Neuronal stem cell (in vitro differentiated cells): ENCODE measurements at regions not wholly inside any gene's neighbourhood (a gene's known extent, or its start where the extent isn't known, plus 50 kb on each side); places are given as distances from the start of the nearest gene placed in this dataset.

Experiments
- DNase-seq: peaks from one replicate; pipeline ENCODE4 v3.0.0-alpha.2; 2013; ENCODE audit warnings: low spot score
- H2AFZ ChIP-seq: one replicate; pipeline ENCODE4 v1.6.1; 2013; ENCODE audit warnings: mild to moderate bottlenecking, low read length, inconsistent platforms
- H2AK5ac ChIP-seq: 2 replicates; pipeline ENCODE4 v1.6.1; 2013; ENCODE audit warnings: low read depth, mild to moderate bottlenecking, inconsistent platforms, low read length, moderate library complexity, mixed read lengths
- H2BK120ac ChIP-seq: 2 replicates; pipeline ENCODE4 v1.6.1; 2013; ENCODE audit warnings: low read depth, mild to moderate bottlenecking, inconsistent platforms, low read length, moderate library complexity, mixed read lengths
- H2BK12ac ChIP-seq: one replicate; pipeline ENCODE4 v1.6.1; 2013; ENCODE audit warnings: low read length, inconsistent platforms
- H2BK15ac ChIP-seq: 2 replicates; pipeline ENCODE4 v1.6.1; 2013; ENCODE audit warnings: mild to moderate bottlenecking, low read length, inconsistent platforms, mixed read lengths
- H2BK5ac ChIP-seq: one replicate; pipeline ENCODE4 v1.6.1; 2013; ENCODE audit warnings: inconsistent platforms, mild to moderate bottlenecking, low read length, moderate library complexity
- H3K14ac ChIP-seq: one replicate; pipeline ENCODE4 v1.6.1; 2013; ENCODE audit warnings: low read length, inconsistent platforms
- H3K18ac ChIP-seq: 2 replicates; pipeline ENCODE4 v1.6.1; 2013; ENCODE audit warnings: low read length, inconsistent platforms
- H3K23ac ChIP-seq: 2 replicates; pipeline ENCODE4 v1.6.1; 2013; ENCODE audit warnings: low read depth, mild to moderate bottlenecking, mixed read lengths, low read length, inconsistent platforms; ENCODE audit not compliant: poor library complexity
- H3K27ac ChIP-seq: replicated peaks from 3 replicates; pipeline ENCODE4 v1.5.1; 2013; ENCODE audit warnings: low read length, inconsistent platforms
- H3K27me3 ChIP-seq, 3 experiments: 2 replicates each; pipeline ENCODE4 v1.6.1; 2013; ENCODE audit warnings: low read length in 3 of 3, mild to moderate bottlenecking in 2 of 3, inconsistent platforms in 1 of 3, low read depth in 1 of 3, mixed read lengths in 1 of 3, moderate library complexity in 1 of 3; ENCODE audit not compliant: control insufficient read depth in 3 of 3, insufficient read depth in 3 of 3
- H3K36me3 ChIP-seq, 2 donors: replicated peaks in 1 of 2; 2 replicates each; pipeline ENCODE4 v1.6.1; 2013; ENCODE audit warnings: low read length in 2 of 2; ENCODE audit not compliant: control insufficient read depth in 2 of 2, insufficient read depth in 2 of 2
- H3K4ac ChIP-seq: 2 replicates; pipeline ENCODE4 v1.6.1; 2013; ENCODE audit warnings: inconsistent platforms, mild to moderate bottlenecking, low read length, moderate library complexity
- H3K4me1 ChIP-seq, 2 donors: 1 replicate in 1 of 2; 2 replicates in 1 of 2; pipeline ENCODE4 v1.6.1; 2013; ENCODE audit warnings: low read length in 2 of 2, low read depth in 1 of 2; ENCODE audit not compliant: control insufficient read depth in 2 of 2, insufficient read depth in 1 of 2
- H3K4me2 ChIP-seq: one replicate; pipeline ENCODE4 v1.6.1; 2013; ENCODE audit warnings: mild to moderate bottlenecking, low read length, inconsistent platforms; ENCODE audit not compliant: insufficient read depth, poor library complexity, severe bottlenecking
- H3K4me3 ChIP-seq, 2 donors: 2 replicates each; pipeline ENCODE4 v1.5.1; 2013; ENCODE audit warnings: low read length in 2 of 2, mild to moderate bottlenecking in 2 of 2, inconsistent platforms in 1 of 2, moderate library complexity in 1 of 2
- H3K79me1 ChIP-seq: one replicate; pipeline ENCODE4 v1.6.1; 2013; ENCODE audit warnings: low read depth, mild to moderate bottlenecking, inconsistent platforms, low read length, moderate library complexity
- H3K9ac ChIP-seq: one replicate; pipeline ENCODE4 v1.6.1; 2013; ENCODE audit warnings: mild to moderate bottlenecking, low read depth, low read length, inconsistent platforms; ENCODE audit not compliant: poor library complexity
- H3K9me3 ChIP-seq, 2 donors: replicated peaks in 1 of 2; 2 replicates each; pipeline versions ENCODE3 to v1.6.1; 2013; ENCODE audit warnings: low read length in 2 of 2, mild to moderate bottlenecking in 2 of 2, inconsistent platforms in 1 of 2, low read depth in 1 of 2, mixed read lengths in 1 of 2, moderate library complexity in 1 of 2; ENCODE audit not compliant: control insufficient read depth in 2 of 2, insufficient read depth in 1 of 2
- H4K8ac ChIP-seq: one replicate; pipeline ENCODE4 v1.6.1; 2013; ENCODE audit warnings: low read depth, mild to moderate bottlenecking, inconsistent platforms, low read length, moderate library complexity
- H4K91ac ChIP-seq: one replicate; pipeline ENCODE4 v1.6.1; 2013; ENCODE audit warnings: low read length, low read depth, mild to moderate bottlenecking, inconsistent platforms; ENCODE audit not compliant: poor library complexity
- WGBS, 2 donors: extraction: QIAGEN DNeasy Blood & Tissue Kit; methylation state at CpG; one replicate each; pipeline ENCODE4 v1.1.7; 2013; ENCODE audit warnings: missing lambda C conversion rate in 2 of 2, mixed read lengths in 1 of 2; ENCODE audit not compliant: insufficient read length in 2 of 2, insufficient replicate concordance in 1 of 2; ENCODE audit errors: extremely low coverage in 2 of 2; 5-methylcytosine and 5-hydroxymethylcytosine counted together

- Histone ChIP-seq H2BK12ac (no peak overlapping the region), H2BK5ac (no peak overlapping the region), H3K4me2 (no peak overlapping the region), H3K9me3 (peaks cover 0 to 3% of the 10 kb centered on the region in 2 donors), H3K4me1 (peaks cover 0 to 12% of the 10 kb centered on the region in 2 donors), H3K27me3 (no peaks in the 10 kb centered on the region), H3K9ac (no peak overlapping the region), H2AFZ (no peak overlapping the region), H2AK5ac (no peak overlapping the region), H3K27ac (no peak overlapping the region), H4K91ac (no peak overlapping the region), H3K18ac (no peak overlapping the region), H3K36me3 (no peaks in the 10 kb centered on the region), H2BK120ac (no peak overlapping the region), H3K79me1 (no peaks in the 10 kb centered on the region), H4K8ac (no peak overlapping the region), H3K4me3 (no peak overlapping the region), H3K23ac (no peak overlapping the region), H2BK15ac (no peak overlapping the region), H3K14ac (no peak overlapping the region), H3K4ac (no peak overlapping the region)
- WGBS, 2 donors: no CpG with 5 or more reads among the region's 8 CpGs
- no peak for DNase-seq
These were observed 262.4 kb upstream of the HMGA2 start for GRCh38 chr12:65561798-65562382.

DNA sequence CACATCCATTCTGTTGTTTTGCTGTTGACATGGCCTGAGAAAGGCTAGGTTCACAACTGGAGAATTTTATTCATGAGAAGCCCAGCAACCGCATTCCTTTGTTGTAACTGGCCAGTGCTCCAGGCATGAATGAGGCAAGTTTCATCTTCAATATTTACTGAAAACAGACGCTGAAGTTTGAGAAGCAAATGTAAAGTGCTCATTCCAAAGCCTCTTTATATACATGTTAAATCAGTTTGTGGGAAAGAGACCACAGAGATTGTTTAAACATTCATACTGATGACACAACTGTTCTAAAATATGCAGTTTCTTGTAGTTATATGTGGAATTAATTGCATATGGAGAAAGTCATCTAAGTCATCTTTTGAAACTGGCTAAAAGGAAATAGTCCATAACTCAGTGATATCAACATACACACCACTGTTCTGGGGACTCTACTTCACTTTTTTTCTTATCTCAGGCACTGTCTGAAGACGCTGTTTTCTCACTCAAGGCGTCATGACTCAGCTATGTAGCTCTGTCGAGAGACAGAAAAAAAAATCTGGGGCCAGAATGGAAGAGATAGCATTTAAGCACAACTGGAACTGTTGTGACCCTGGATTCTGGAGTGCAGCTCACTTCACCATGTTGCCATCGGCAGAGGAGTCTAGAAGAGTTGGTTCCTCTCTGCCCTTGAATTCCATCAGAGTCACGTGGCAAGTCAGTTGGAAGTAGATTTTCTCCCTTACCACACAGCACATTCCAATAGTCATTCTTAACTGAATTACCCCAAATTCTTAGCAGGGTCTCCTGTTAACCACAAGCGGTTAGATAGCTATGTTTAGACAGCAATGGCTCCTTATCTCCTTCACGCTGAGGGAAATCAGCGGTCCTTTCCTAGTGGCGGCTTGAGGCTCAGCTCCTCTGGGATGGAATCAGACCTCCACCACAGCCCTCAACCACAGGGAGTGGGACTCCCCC, 258.4 kb upstream of the HMGA2 start:
- peaks cover 0 to 12% of the 10 kb centered on the region in 2 donors for H3K4me1 ChIP-seq
- H3K18ac ChIP-seq: no peak overlapping the region
- H3K9me3 ChIP-seq: no peaks in the 10 kb centered on the region
- H4K8ac ChIP-seq: no peak overlapping the region
- no peak overlapping the region for H2AK5ac ChIP-seq
- no peak overlapping the region for H2BK15ac ChIP-seq
- H3K27me3 ChIP-seq: no peaks in the 10 kb centered on the region
- H2BK120ac ChIP-seq: no peak overlapping the region
- no peak overlapping the region for H3K4ac ChIP-seq
- no peaks in the 10 kb centered on the region for H3K79me1 ChIP-seq
- H2BK12ac ChIP-seq: no peak overlapping the region
- H3K36me3 ChIP-seq: no peaks in the 10 kb centered on the region
- no peak overlapping the region for H3K9ac ChIP-seq
- peak overlapping the region; percentile 60 for H2AFZ ChIP-seq
- no peak overlapping the region for H2BK5ac ChIP-seq
- no peak overlapping the region for H4K91ac ChIP-seq
- no peak overlapping the region for H3K27ac ChIP-seq
- no peak overlapping the region for H3K23ac ChIP-seq
- no CpG with 5 or more reads among the region's 11 CpGs for WGBS, 2 donors
- DNase-seq: no peak
- H3K14ac ChIP-seq: no peak overlapping the region
- no peak overlapping the region for H3K4me3 ChIP-seq
- no peak overlapping the region for H3K4me2 ChIP-seq

GRCh38 chr12:65566751-65567150, 257.5 kb upstream of the HMGA2 start:
- H3K18ac ChIP-seq: no peak overlapping the region
- no peak for DNase-seq
- no CpG with 5 or more reads among the region's 1 CpG for WGBS, 2 donors
- no peak overlapping the region for H3K27ac ChIP-seq
- no peak overlapping the region for H2BK15ac ChIP-seq
- H4K8ac ChIP-seq: no peak overlapping the region
- H2BK5ac ChIP-seq: no peak overlapping the region
- no peaks in the 10 kb centered on the region for H3K27me3 ChIP-seq
- H4K91ac ChIP-seq: no peak overlapping the region
- no peaks in the 10 kb centered on the region for H3K36me3 ChIP-seq
- no peaks in the 10 kb centered on the region for H3K9me3 ChIP-seq
- no peak overlapping the region for H2AFZ ChIP-seq
- H2AK5ac ChIP-seq: no peak overlapping the region
- no peak overlapping the region for H2BK120ac ChIP-seq
- H3K4me3 ChIP-seq: no peak overlapping the region
- no peak overlapping the region for H3K23ac ChIP-seq
- H3K4me1 ChIP-seq: peaks cover 0 to 12% of the 10 kb centered on the region in 2 donors
- H3K14ac ChIP-seq: no peak overlapping the region
- no peaks in the 10 kb centered on the region for H3K79me1 ChIP-seq
- no peak overlapping the region for H3K4me2 ChIP-seq
- no peak overlapping the region for H3K9ac ChIP-seq
- no peak overlapping the region for H2BK12ac ChIP-seq
- no peak overlapping the region for H3K4ac ChIP-seq

DNA sequence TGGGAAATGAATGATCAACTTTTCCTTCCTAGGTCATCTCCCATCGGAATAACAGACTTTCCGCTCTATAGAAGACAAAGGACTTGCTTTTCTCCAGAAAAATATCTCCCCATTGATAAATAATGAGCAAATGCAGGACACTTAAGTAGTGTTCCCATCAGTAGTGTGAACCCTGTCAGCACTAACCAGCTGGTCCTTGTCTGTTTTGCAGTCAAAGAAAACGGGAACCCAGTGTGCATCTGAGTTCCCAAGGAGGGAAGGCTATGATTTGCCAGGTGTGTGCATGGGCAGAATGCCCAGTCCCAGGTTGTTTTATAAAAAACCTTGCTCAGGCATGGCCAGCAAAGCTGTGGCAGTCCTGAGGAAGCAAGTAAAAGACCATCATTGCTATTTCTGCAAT, 256.5 kb upstream of the HMGA2 start:
- no peak overlapping the region for H4K8ac ChIP-seq
- H2AK5ac ChIP-seq: no peak overlapping the region
- WGBS, 2 donors: no CpG with 5 or more reads among the region's 3 CpGs
- no peak overlapping the region for H2BK5ac ChIP-seq
- H3K23ac ChIP-seq: no peak overlapping the region
- no peak overlapping the region for H2BK12ac ChIP-seq
- H2BK15ac ChIP-seq: no peak overlapping the region
- no peak overlapping the region for H3K27ac ChIP-seq
- no peak overlapping the region for H3K4me2 ChIP-seq
- no peak overlapping the region for H4K91ac ChIP-seq
- no peak overlapping the region for H3K4ac ChIP-seq
- DNase-seq: no peak
- H3K9me3 ChIP-seq: no peaks in the 10 kb centered on the region
- H3K9ac ChIP-seq: no peak overlapping the region
- H3K14ac ChIP-seq: no peak overlapping the region
- H3K4me1 ChIP-seq: peaks cover 0 to 12% of the 10 kb centered on the region in 2 donors
- no peak overlapping the region for H3K4me3 ChIP-seq
- H2AFZ ChIP-seq: no peak overlapping the region
- no peaks in the 10 kb centered on the region for H3K36me3 ChIP-seq
- H2BK120ac ChIP-seq: no peak overlapping the region
- H3K27me3 ChIP-seq: no peaks in the 10 kb centered on the region
- no peaks in the 10 kb centered on the region for H3K79me1 ChIP-seq
- H3K18ac ChIP-seq: no peak overlapping the region
